ENCODE measurements at regions not wholly inside any gene's neighbourhood (a gene's known extent, or its start where the extent isn't known, plus 50 kb on each side); places are given as distances from the start of the nearest gene placed in this dataset.

DNA sequence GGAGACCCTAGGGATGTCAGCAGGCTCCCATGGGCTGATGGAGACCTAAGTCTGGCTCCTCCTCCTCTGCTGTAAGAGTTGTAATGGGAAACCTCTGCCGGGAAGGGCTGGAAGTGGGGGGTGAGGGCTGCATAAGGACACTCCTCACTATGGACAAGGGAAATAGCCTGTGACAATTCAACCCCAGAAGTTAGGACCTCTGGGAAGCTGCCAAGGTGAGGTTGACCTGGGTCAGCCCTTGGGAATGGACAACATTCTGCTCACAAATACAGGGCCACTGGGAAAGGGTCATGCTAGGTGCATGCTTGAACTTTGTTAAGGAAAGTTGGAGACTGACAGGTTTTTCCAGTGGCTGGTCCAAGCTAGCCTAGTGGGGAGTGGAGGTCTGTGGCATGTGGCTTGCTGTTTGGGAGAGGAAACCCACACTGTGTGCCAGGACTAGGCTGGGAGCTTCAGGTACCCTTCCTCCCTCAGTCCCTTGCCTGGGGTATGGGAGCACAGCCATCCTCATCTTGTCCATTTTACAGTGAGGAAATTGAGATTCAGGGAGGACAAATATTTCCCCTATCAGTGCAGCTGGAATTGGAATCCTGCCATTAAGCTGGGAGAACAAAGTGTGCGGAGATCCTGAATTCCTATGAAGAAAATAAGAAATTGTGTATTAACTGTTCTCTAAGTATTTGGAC is 190.4 kb downstream of the SALL1 start:
- H3K4me3 ChIP-seq (replicated peaks in 1 of 2; ENCODE audit: low read depth in 2 of 2, low read length in 2 of 2): no peak overlapping the region
- peak in 1 of 2 donors; percentile 1 for DNase-seq (ENCODE audit: low read depth in 2 of 2)
- TF ChIP-seq, protein P1, sequence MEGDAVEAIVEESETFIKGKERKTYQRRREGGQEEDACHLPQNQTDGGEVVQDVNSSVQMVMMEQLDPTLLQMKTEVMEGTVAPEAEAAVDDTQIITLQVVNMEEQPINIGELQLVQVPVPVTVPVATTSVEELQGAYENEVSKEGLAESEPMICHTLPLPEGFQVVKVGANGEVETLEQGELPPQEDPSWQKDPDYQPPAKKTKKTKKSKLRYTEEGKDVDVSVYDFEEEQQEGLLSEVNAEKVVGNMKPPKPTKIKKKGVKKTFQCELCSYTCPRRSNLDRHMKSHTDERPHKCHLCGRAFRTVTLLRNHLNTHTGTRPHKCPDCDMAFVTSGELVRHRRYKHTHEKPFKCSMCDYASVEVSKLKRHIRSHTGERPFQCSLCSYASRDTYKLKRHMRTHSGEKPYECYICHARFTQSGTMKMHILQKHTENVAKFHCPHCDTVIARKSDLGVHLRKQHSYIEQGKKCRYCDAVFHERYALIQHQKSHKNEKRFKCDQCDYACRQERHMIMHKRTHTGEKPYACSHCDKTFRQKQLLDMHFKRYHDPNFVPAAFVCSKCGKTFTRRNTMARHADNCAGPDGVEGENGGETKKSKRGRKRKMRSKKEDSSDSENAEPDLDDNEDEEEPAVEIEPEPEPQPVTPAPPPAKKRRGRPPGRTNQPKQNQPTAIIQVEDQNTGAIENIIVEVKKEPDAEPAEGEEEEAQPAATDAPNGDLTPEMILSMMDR (IDR thresholded peaks at IDR 0.05; ENCODE audit: low read depth, low read length): no peak

DNA sequence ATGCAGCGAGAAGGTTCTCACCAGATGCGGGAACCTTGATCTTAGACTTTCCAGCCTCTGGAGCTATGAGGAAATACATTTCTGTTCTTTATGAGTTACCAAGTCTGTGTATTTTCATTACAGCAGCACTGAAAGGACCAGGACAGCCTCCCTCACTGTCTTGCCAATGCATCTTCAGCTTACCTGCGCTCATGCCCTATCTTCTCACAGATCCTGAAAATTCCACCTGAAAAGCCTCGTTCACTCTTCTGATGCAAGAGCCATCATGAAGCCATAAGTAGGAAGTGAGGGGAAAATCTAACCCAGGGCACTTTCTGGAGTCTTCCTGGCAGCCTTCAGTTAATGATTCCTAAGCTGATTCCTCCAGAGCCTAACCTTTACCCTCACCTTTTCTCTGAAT is 194.0 kb downstream of the SALL1 start:
- DNase-seq (ENCODE audit: low read depth in 2 of 2): no peak
- TF ChIP-seq, protein P1 (IDR thresholded peaks at IDR 0.05; ENCODE audit: low read depth, low read length): no peak
- no peak overlapping the region for H3K4me3 ChIP-seq (replicated peaks in 1 of 2; ENCODE audit: low read depth in 2 of 2, low read length in 2 of 2)

DNA sequence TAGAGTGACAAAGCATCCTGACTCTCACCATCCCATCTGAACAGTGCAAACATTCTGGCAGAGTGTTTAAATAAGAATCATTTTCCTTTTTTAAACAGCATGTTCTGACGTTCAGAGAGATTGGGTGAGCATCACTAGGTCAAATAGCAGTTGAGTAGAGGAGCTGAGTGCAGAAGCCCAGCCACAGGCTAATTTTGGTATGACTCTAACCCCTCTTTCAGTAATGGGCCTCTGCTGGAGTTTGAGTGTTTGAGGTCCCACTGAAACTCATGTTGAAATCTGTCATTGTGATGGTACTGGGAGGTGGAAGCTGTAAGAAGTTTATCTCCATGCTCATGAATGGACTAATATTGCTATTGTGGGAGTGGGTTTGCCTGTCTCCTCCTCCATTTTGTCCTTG is 194.4 kb downstream of the SALL1 start:
- H3K4me3 ChIP-seq (replicated peaks in 1 of 2; ENCODE audit: low read depth in 2 of 2, low read length in 2 of 2): no peak overlapping the region
- no peak for DNase-seq (ENCODE audit: low read depth in 2 of 2)
- TF ChIP-seq, protein P1 (IDR thresholded peaks at IDR 0.05; ENCODE audit: low read depth, low read length): no peak

DNA sequence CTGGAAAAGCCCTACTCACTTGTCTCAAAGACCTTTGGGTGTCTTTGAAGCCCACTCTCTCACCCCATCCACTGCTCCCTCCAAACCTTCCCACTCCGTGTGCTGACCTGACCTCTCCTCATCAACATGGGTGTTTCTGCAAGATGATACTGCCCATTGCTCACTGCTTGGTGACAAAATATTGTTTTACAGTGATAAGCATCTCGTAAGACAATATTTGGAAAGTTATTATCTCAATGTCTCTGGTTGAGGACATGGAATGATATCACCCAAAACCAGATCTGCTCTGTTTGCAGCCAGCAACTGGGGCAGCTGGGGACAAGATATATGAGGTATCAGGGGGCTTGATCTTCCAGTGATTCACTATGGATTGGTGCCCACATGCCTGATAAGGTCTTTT is 195.8 kb downstream of the SALL1 start:
- H3K4me3 ChIP-seq (replicated peaks in 1 of 2; ENCODE audit: low read depth in 2 of 2, low read length in 2 of 2): no peak overlapping the region
- TF ChIP-seq, protein P1 (IDR thresholded peaks at IDR 0.05; ENCODE audit: low read depth, low read length): no peak
- no peak for DNase-seq (ENCODE audit: low read depth in 2 of 2)

DNA sequence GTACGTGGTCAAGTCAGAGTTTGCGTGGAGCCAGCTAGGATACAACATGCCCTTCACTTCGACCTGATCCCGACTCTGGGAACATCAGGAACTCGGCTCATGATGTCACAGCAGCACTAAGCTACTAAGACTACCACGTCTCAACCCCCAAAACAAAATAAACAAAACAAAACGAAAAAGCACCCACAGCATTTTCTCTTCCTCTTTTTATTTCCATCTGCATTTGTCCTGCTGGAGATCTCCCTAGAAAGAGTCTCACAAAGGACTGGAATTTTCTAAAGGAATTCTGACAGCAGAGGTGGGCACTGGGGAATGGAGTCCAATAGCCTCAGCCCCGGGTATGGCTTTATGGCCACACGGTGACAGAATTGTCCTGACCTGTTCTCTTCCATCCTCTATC is 196.6 kb downstream of the SALL1 start:
- no peak overlapping the region for H3K4me3 ChIP-seq (replicated peaks in 1 of 2; ENCODE audit: low read depth in 2 of 2, low read length in 2 of 2)
- TF ChIP-seq, protein P1 (IDR thresholded peaks at IDR 0.05; ENCODE audit: low read depth, low read length): no peak
- DNase-seq (ENCODE audit: low read depth in 2 of 2): no peak

DNA sequence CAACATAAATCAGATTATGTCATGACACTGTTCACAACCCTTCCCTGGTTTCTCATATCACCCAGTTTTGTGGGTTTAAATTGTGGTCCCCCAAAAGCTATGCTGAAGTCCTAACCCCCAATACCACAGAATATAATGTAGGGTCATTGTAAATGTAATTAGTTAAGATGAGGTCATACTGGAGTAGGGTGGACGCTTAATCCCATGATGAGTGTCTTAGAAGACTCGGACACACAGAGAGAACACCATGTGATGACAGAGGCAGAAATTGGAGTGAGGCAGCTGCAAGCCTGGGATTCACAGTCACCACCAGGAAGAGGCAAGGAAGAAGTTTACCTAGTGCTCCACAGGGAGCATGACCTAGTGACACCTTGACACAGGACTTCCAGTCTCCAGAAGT is 197.8 kb downstream of the SALL1 start:
- TF ChIP-seq, protein P1 (IDR thresholded peaks at IDR 0.05; ENCODE audit: low read depth, low read length): no peak
- no peak for DNase-seq (ENCODE audit: low read depth in 2 of 2)
- no peak overlapping the region for H3K4me3 ChIP-seq (replicated peaks in 1 of 2; ENCODE audit: low read depth in 2 of 2, low read length in 2 of 2)

DNA sequence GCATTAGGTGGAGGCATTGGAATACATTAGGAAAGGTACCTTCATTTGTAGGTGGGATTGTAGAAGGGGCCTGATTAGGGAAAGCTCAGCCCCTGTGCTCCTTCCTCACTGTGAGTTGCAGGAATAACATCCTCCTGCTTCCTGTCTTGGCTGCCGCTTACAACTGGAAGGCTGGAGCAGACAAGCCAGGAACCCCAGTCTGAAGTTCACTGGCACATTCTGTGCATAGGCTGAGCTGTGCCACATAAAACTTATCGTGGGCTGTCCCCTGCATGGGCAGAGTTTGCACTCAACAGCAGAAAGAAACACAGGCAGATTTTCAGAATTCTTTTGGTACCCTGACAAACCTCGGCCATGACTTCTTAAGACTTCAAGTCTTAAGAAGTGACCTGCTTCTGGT is 200.1 kb downstream of the SALL1 start:
- no peak overlapping the region for H3K4me3 ChIP-seq (replicated peaks in 1 of 2; ENCODE audit: low read depth in 2 of 2, low read length in 2 of 2)
- TF ChIP-seq, protein P1 (IDR thresholded peaks at IDR 0.05; ENCODE audit: low read depth, low read length): no peak
- no peak for DNase-seq (ENCODE audit: low read depth in 2 of 2)

Data from cardiac fibroblast (primary cell).